DND-41 (cell line): ENCODE measurements at regions not wholly inside any gene's neighbourhood (a gene's known extent, or its start where the extent isn't known, plus 50 kb on each side); places are given as distances from the start of the nearest gene placed in this dataset.

ENCODE experiments used
- ATAC-seq: fragments of 200-7000 bp; cut with Tn5 transposase; 3 replicates; pipeline ENCODE4 v1.9.1; 2021; ENCODE audit warnings: low read depth; ENCODE audit not compliant: insufficient read depth
- DNase-seq: peaks from one replicate; pipeline ENCODE4 v3.0.0-alpha.2; 2020
- H2AFZ ChIP-seq: 2 replicates; pipeline ENCODE4 v1.6.0; 2012; ENCODE audit warnings: low read depth, low read length
- H3K27ac ChIP-seq: 2 replicates; pipeline ENCODE4 v1.5.1; 2012; ENCODE audit warnings: low read length, inconsistent platforms
- H3K27me3 ChIP-seq: fragments of 200-600 bp; sonication (generic); 2 replicates; pipeline ENCODE4 v1.6.0; 2012; ENCODE audit warnings: low read length, mild to moderate bottlenecking, inconsistent platforms; ENCODE audit not compliant: insufficient read depth, poor library complexity
- H3K36me3 ChIP-seq: 2 replicates; pipeline ENCODE4 v1.5.1; 2012; ENCODE audit warnings: low read length, inconsistent platforms; ENCODE audit not compliant: insufficient read depth
- H3K4me1 ChIP-seq: 2 replicates; pipeline ENCODE4 v1.5.1; 2012; ENCODE audit warnings: mild to moderate bottlenecking, low read length; ENCODE audit not compliant: insufficient read depth
- H3K4me2 ChIP-seq: 2 replicates; pipeline ENCODE4 v1.6.0; 2012; ENCODE audit warnings: mild to moderate bottlenecking, moderate library complexity, low read length, inconsistent platforms; ENCODE audit not compliant: insufficient read depth
- H3K4me3 ChIP-seq, 2 experiments: fragments of 200-600 bp in 1 of 2; shearing (Covaris generic) in 1 of 2; 2 replicates each; pipeline ENCODE4 v1.5.1; 2012 to 2016; ENCODE audit warnings: inconsistent platforms in 2 of 2, low read length in 2 of 2, mild to moderate bottlenecking in 2 of 2, low read depth in 1 of 2, moderate library complexity in 1 of 2
- H3K79me2 ChIP-seq: 2 replicates; pipeline ENCODE4 v1.6.0; 2012; ENCODE audit warnings: low read length, inconsistent platforms; ENCODE audit not compliant: insufficient read depth
- H3K9ac ChIP-seq: 2 replicates; pipeline ENCODE4 v1.6.0; 2012; ENCODE audit warnings: low read depth, mild to moderate bottlenecking, inconsistent platforms, low read length, moderate library complexity
- H3K9me3 ChIP-seq: 2 replicates; pipeline ENCODE4 v1.5.1; 2012; ENCODE audit warnings: low read length, moderate library complexity, mild to moderate bottlenecking, inconsistent platforms; ENCODE audit not compliant: insufficient read depth, severe bottlenecking
- H4K20me1 ChIP-seq: 2 replicates; pipeline ENCODE4 v1.6.0; 2012; ENCODE audit warnings: low read length; ENCODE audit not compliant: insufficient read depth
- EZH2 ChIP-seq: IDR thresholded peaks from 3 replicates; pipeline ENCODE4 v1.6.1; 2012; ENCODE audit warnings: borderline replicate concordance, low read depth, mild to moderate bottlenecking, moderate library complexity, low read length, inconsistent platforms; ENCODE audit not compliant: severe bottlenecking
- TF ChIP-seq, protein P1 (sequence below): IDR thresholded peaks from 2 replicates; pipeline ENCODE4 v1.5.1; 2012; ENCODE audit warnings: borderline replicate concordance, low read length, moderate library complexity, mild to moderate bottlenecking; ENCODE audit not compliant: poor library complexity, severe bottlenecking; ENCODE audit errors: extremely low read depth

- peaks cover 9% of the 10 kb centered on the region for H3K9me3 ChIP-seq
- H3K36me3 ChIP-seq: no peaks in the 10 kb centered on the region
- H3K4me1 ChIP-seq: no peaks in the 10 kb centered on the region
- H4K20me1 ChIP-seq: no peaks in the 10 kb centered on the region
- H3K9ac ChIP-seq: no peak overlapping the region
- H3K79me2 ChIP-seq: no peaks in the 10 kb centered on the region
- TF ChIP-seq, protein P1, sequence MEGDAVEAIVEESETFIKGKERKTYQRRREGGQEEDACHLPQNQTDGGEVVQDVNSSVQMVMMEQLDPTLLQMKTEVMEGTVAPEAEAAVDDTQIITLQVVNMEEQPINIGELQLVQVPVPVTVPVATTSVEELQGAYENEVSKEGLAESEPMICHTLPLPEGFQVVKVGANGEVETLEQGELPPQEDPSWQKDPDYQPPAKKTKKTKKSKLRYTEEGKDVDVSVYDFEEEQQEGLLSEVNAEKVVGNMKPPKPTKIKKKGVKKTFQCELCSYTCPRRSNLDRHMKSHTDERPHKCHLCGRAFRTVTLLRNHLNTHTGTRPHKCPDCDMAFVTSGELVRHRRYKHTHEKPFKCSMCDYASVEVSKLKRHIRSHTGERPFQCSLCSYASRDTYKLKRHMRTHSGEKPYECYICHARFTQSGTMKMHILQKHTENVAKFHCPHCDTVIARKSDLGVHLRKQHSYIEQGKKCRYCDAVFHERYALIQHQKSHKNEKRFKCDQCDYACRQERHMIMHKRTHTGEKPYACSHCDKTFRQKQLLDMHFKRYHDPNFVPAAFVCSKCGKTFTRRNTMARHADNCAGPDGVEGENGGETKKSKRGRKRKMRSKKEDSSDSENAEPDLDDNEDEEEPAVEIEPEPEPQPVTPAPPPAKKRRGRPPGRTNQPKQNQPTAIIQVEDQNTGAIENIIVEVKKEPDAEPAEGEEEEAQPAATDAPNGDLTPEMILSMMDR: no peak
- TF ChIP-seq EZH2: no peak
- ATAC-seq: no peak
- H3K4me3 ChIP-seq: no peak overlapping the region
- H3K27ac ChIP-seq: no peak overlapping the region
- no peak overlapping the region for H2AFZ ChIP-seq
- H3K27me3 ChIP-seq: no peaks in the 10 kb centered on the region
- no peak overlapping the region for H3K4me2 ChIP-seq
- DNase-seq: no peak
These were observed 103.2 kb upstream of the PPP2R2D start for GRCh38 chr10:131797626-131798025.

GRCh38 chr10:131799429-131799828, 101.4 kb upstream of the PPP2R2D start:
- H3K4me1 ChIP-seq: no peaks in the 10 kb centered on the region
- ATAC-seq: no peak
- no peak overlapping the region for H3K27ac ChIP-seq
- no peaks in the 10 kb centered on the region for H3K27me3 ChIP-seq
- no peak overlapping the region for H2AFZ ChIP-seq
- H3K9ac ChIP-seq: no peak overlapping the region
- no peak overlapping the region for H3K4me2 ChIP-seq
- H3K36me3 ChIP-seq: no peaks in the 10 kb centered on the region
- H3K9me3 ChIP-seq: peaks cover 9% of the 10 kb centered on the region
- H3K79me2 ChIP-seq: no peaks in the 10 kb centered on the region
- DNase-seq: no peak
- H3K4me3 ChIP-seq: no peak overlapping the region
- no peaks in the 10 kb centered on the region for H4K20me1 ChIP-seq
- no peak for TF ChIP-seq EZH2
- TF ChIP-seq, protein P1: no peak

GRCh38 chr10:131802156-131802915, 98.5 kb upstream of the PPP2R2D start:
- Histone ChIP-seq H2AFZ (no peak overlapping the region), H3K36me3 (no peaks in the 10 kb centered on the region), H3K4me1 (no peaks in the 10 kb centered on the region), H3K79me2 (no peaks in the 10 kb centered on the region), H3K9me3 (peaks cover 6% of the 10 kb centered on the region), H3K4me2 (no peak overlapping the region), H3K4me3 (no peak overlapping the region), H3K27me3 (no peaks in the 10 kb centered on the region), H4K20me1 (no peaks in the 10 kb centered on the region; the same call in 1 of the 2 replicates), H3K9ac (no peak overlapping the region), H3K27ac (no peak overlapping the region)
- no peak for TF ChIP-seq EZH2
- TF ChIP-seq, protein P1: no peak
- DNase-seq (no peak), ATAC-seq (no peak)
